GM18508 (cell line): ENCODE measurements at regions not wholly inside any gene's neighbourhood (a gene's known extent, or its start where the extent isn't known, plus 50 kb on each side); places are given as distances from the start of the nearest gene placed in this dataset.

Experiments used
- ATAC-seq: cut with Tn5 transposase; IDR thresholded peaks from one replicate; pipeline ENCODE4 v1.9.1; 2021; ENCODE audit warnings: moderate number of reproducible peaks; ENCODE audit not compliant: insufficient read depth, unreplicated experiment

DNA sequence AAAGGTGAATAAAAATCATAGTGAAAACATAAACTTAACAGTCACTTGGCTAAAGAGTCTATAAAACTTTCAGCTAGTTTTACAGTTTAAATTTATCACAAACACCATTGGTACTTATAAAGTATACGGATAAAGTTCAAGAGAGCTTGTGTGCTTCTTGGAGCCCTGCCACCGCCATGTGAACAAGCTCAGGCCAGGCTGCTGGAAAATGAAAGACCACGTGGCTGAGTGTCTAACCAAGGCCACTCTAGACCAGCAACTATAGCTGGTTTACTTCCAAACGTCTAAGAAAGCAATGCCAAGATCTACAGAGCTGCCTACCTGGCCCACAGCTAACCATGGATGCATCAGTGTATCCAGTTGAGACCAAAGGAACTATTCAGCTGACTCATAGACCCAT, 66.3 kb upstream of the API5 start:
- ATAC-seq, result no peak

DNA sequence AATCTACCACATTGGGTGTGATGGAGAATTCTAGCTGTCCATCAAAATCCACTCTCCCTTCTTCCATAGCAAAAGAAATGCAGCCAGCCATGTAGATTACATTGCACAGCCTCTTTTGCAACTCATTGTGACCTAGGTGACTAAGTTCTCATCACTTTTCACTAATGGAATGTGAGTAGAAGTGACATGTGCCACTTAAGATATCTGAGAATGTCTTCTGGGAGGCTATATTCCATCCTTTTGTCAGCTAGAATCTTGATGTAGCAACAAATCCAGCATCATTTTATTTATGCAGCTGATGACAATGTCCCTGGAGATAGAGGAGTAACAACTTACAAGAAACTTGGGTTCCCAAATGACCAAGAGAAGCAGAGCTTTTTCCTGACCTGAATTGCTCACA, 61.5 kb upstream of the API5 start:
- ATAC-seq, result no peak

DNA sequence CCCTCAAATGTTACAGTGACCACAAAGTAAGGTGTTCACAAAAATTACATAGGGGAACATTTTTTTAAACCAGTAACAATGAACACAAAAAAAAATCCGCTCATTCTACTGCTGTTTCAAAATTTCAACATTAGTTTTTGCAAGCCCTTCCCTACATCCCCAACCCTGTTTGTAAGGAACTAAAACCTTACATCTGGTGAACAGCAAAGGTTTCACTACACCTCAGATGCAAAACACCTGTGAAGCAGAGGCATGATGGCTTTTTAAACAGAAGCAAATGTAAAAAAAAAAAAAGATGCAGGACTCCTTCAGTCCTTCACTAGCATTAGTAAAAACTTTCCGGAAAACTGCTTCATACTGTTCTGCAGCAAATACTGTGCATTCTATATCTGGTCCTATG, 50.0 kb upstream of the API5 start:
- ATAC-seq, result no peak
